HEK293T (cell line): ENCODE measurements at regions not wholly inside any gene's neighbourhood (a gene's known extent, or its start where the extent isn't known, plus 50 kb on each side); places are given as distances from the start of the nearest gene placed in this dataset.

Experiments
- CTCF ChIA-PET: fragments of 350-600 bp; formaldehyde crosslinking; extraction: SDS; loops from one replicate; lab custom pipeline; 2021; ENCODE audit warnings: antibody characterized with exemption, inconsistent platforms; lab: Yijun Ruan, JAX
- POLR2A ChIA-PET: fragments of 350-600 bp; formaldehyde crosslinking; extraction: SDS; loops from one replicate; lab custom pipeline; 2020; ENCODE audit warnings: antibody characterized with exemption, inconsistent platforms; lab: Yijun Ruan, JAX
- DNase-seq: peaks from one replicate; pipeline ENCODE4 v3.0.0; 2012; ENCODE audit warnings: mixed read lengths; ENCODE audit errors: extremely low spot score
- ARNT ChIP-seq: fragments of 450-650 bp; IDR thresholded peaks from 2 replicates; pipeline ENCODE4 v1.6.1; 2017; ENCODE audit warnings: mild to moderate bottlenecking
- BHLHE40 ChIP-seq: fragments of 450-650 bp; IDR thresholded peaks from 2 replicates; pipeline ENCODE4 v1.6.1; 2016; ENCODE audit warnings: mild to moderate bottlenecking, moderate library complexity, borderline replicate concordance
- CTBP1 ChIP-seq: fragments of 450-650 bp; IDR thresholded peaks from 2 replicates; pipeline ENCODE4 v1.6.1; 2016; ENCODE audit warnings: borderline replicate concordance
- ELF4 ChIP-seq: fragments of 450-650 bp; IDR thresholded peaks from 2 replicates; pipeline ENCODE4 v1.6.1; 2017; ENCODE audit warnings: antibody characterized with exemption
- FOXA1 ChIP-seq: fragments of 450-650 bp; IDR thresholded peaks from 2 replicates; pipeline ENCODE4 v1.6.1; 2016; ENCODE audit warnings: mild to moderate bottlenecking
- FOXK2 ChIP-seq: fragments of 450-650 bp; IDR thresholded peaks from 2 replicates; pipeline ENCODE4 v1.6.1; 2016; ENCODE audit warnings: mild to moderate bottlenecking
- FOXM1 ChIP-seq: fragments of 450-650 bp; IDR thresholded peaks from 2 replicates; pipeline ENCODE4 v1.6.1; 2017; ENCODE audit warnings: mild to moderate bottlenecking, borderline replicate concordance
- HDGF ChIP-seq: fragments of 450-650 bp; IDR thresholded peaks from 2 replicates; pipeline ENCODE4 v1.6.1; 2017; ENCODE audit warnings: antibody characterized with exemption, borderline replicate concordance
- L3MBTL2 ChIP-seq: fragments of 450-650 bp; conservative IDR thresholded peaks from 2 replicates; pipeline ENCODE4 v1.6.1; 2016; ENCODE audit warnings: mild to moderate bottlenecking
- LEF1 ChIP-seq: fragments of 450-650 bp; IDR thresholded peaks from 2 replicates; pipeline ENCODE4 v1.6.1; 2017; ENCODE audit warnings: mild to moderate bottlenecking, borderline replicate concordance
- NFRKB ChIP-seq: fragments of 450-650 bp; IDR thresholded peaks from 2 replicates; pipeline ENCODE4 v1.6.1; 2016; ENCODE audit warnings: mild to moderate bottlenecking, moderate library complexity
- PKNOX1 ChIP-seq: fragments of 450-650 bp; IDR thresholded peaks from 2 replicates; pipeline ENCODE4 v1.6.1; 2016
- SP1 ChIP-seq: fragments of 450-650 bp; IDR thresholded peaks from 2 replicates; pipeline ENCODE4 v1.6.1; 2017
- SUZ12 ChIP-seq: fragments of 450-650 bp; IDR thresholded peaks from 2 replicates; pipeline ENCODE4 v1.6.1; 2016; ENCODE audit warnings: mild to moderate bottlenecking
- TARDBP ChIP-seq: fragments of 450-650 bp; IDR thresholded peaks from 2 replicates; pipeline ENCODE4 v1.6.1; 2016
- ZNF384 ChIP-seq: fragments of 450-650 bp; IDR thresholded peaks from 2 replicates; pipeline ENCODE4 v1.6.1; 2016

GRCh38 chr6:140040396-140040795, 665.9 kb upstream of the CITED2 start:
- ChIA-PET CTCF (interaction anchor here (0.6 kb wide), 1 partner anchor 401 kb away, joined by 3 read pairs; no protein-coding TSS in a partner anchor), POLR2A (no interaction called here)
- TF ChIP-seq LEF1 (no peak), FOXM1 (no peak), BHLHE40 (no peak), ARNT (no peak), TARDBP (no peak), CTBP1 (no peak), SUZ12 (no peak), PKNOX1 (no peak), FOXA1 (no peak), HDGF (no peak), ELF4 (no peak), ZNF384 (no peak), FOXK2 (no peak), SP1 (no peak), L3MBTL2 (no peak), NFRKB (no peak)
- DNase-seq: no peak

GRCh38 chr6:140039364-140039763, 664.9 kb upstream of the CITED2 start:
- TF ChIP-seq TARDBP (no peak), L3MBTL2 (no peak), ELF4 (no peak), CTBP1 (no peak), ARNT (no peak), FOXK2 (no peak), NFRKB (no peak), SUZ12 (no peak), SP1 (no peak), HDGF (no peak), PKNOX1 (no peak), FOXM1 (no peak), FOXA1 (no peak), LEF1 (no peak), BHLHE40 (no peak), ZNF384 (no peak)
- DNase-seq: no peak
- CTCF ChIA-PET: no interaction called here
- POLR2A ChIA-PET: no interaction called here

GRCh38 chr6:140036196-140036595, 661.7 kb upstream of the CITED2 start:
- DNase-seq: no peak
- TF ChIP-seq NFRKB (no peak), SUZ12 (no peak), CTBP1 (no peak), BHLHE40 (no peak), ZNF384 (no peak), PKNOX1 (no peak), FOXA1 (no peak), L3MBTL2 (no peak), ELF4 (no peak), HDGF (no peak), FOXM1 (no peak), ARNT (no peak), FOXK2 (no peak), TARDBP (no peak), SP1 (no peak), LEF1 (no peak)
- POLR2A ChIA-PET: no interaction called here
- CTCF ChIA-PET: no interaction called here

GRCh38 chr6:140032189-140032588, 657.7 kb upstream of the CITED2 start:
- DNase-seq: no peak

GRCh38 chr6:140029551-140029950, 655.1 kb upstream of the CITED2 start:
- TF ChIP-seq L3MBTL2 (no peak), ARNT (no peak), FOXA1 (no peak), HDGF (no peak), NFRKB (no peak), SUZ12 (no peak), SP1 (no peak), LEF1 (no peak), ELF4 (no peak), TARDBP (no peak), FOXM1 (no peak), FOXK2 (no peak), ZNF384 (no peak), PKNOX1 (no peak), BHLHE40 (no peak), CTBP1 (no peak)
- DNase-seq: no peak
- CTCF ChIA-PET: interaction anchor here (0.6 to 1.4 kb wide), 2 partner anchors 23 to 46 kb away, joined by 3 read pairs; no protein-coding TSS in a partner anchor

More at GRCh38 chr6:140032189-140032588, 657.7 kb upstream of the CITED2 start:
- TF ChIP-seq ARNT: no peak
- TF ChIP-seq FOXM1: no peak
- TF ChIP-seq TARDBP: no peak
- TF ChIP-seq FOXA1: no peak
- TF ChIP-seq L3MBTL2: no peak
- TF ChIP-seq ELF4: no peak
- TF ChIP-seq SUZ12: no peak
- TF ChIP-seq CTBP1: no peak
- no peak for TF ChIP-seq FOXK2
- no peak for TF ChIP-seq BHLHE40
- ChIA-PET POLR2A (no interaction called here), CTCF (no interaction called here)

GRCh38 chr6:140027219-140027618, 652.8 kb upstream of the CITED2 start:
- POLR2A ChIA-PET: no interaction called here
- TF ChIP-seq CTBP1: no peak
- TF ChIP-seq L3MBTL2: no peak
- TF ChIP-seq TARDBP: no peak
- TF ChIP-seq ARNT: no peak
- no peak for TF ChIP-seq BHLHE40
- no peak for TF ChIP-seq FOXA1
- no peak for TF ChIP-seq ZNF384
- no peak for TF ChIP-seq NFRKB
- no peak for TF ChIP-seq SP1
- no peak for TF ChIP-seq SUZ12
- no peak for TF ChIP-seq FOXK2
- no peak for TF ChIP-seq ELF4
- no peak for TF ChIP-seq PKNOX1
- TF ChIP-seq FOXM1: no peak
- no peak for TF ChIP-seq LEF1
- TF ChIP-seq HDGF: no peak
- CTCF ChIA-PET: no interaction called here
- DNase-seq: no peak

More at GRCh38 chr6:140029551-140029950, 655.1 kb upstream of the CITED2 start:
- POLR2A ChIA-PET: no interaction called here
